Neuronal stem cell (in vitro differentiated cells): ENCODE measurements at regions not wholly inside any gene's neighbourhood (a gene's known extent, or its start where the extent isn't known, plus 50 kb on each side); places are given as distances from the start of the nearest gene placed in this dataset.

Experiments used
- DNase-seq: peaks from one replicate; pipeline ENCODE4 v3.0.0-alpha.2; 2013; ENCODE audit warnings: low spot score
- H2AFZ ChIP-seq: one replicate; pipeline ENCODE4 v1.6.1; 2013; ENCODE audit warnings: mild to moderate bottlenecking, low read length, inconsistent platforms
- H2AK5ac ChIP-seq: 2 replicates; pipeline ENCODE4 v1.6.1; 2013; ENCODE audit warnings: low read depth, mild to moderate bottlenecking, inconsistent platforms, low read length, moderate library complexity, mixed read lengths
- H2BK120ac ChIP-seq: 2 replicates; pipeline ENCODE4 v1.6.1; 2013; ENCODE audit warnings: low read depth, mild to moderate bottlenecking, inconsistent platforms, low read length, moderate library complexity, mixed read lengths
- H2BK12ac ChIP-seq: one replicate; pipeline ENCODE4 v1.6.1; 2013; ENCODE audit warnings: low read length, inconsistent platforms
- H2BK15ac ChIP-seq: 2 replicates; pipeline ENCODE4 v1.6.1; 2013; ENCODE audit warnings: mild to moderate bottlenecking, low read length, inconsistent platforms, mixed read lengths
- H2BK5ac ChIP-seq: one replicate; pipeline ENCODE4 v1.6.1; 2013; ENCODE audit warnings: inconsistent platforms, mild to moderate bottlenecking, low read length, moderate library complexity
- H3K14ac ChIP-seq: one replicate; pipeline ENCODE4 v1.6.1; 2013; ENCODE audit warnings: low read length, inconsistent platforms
- H3K18ac ChIP-seq: 2 replicates; pipeline ENCODE4 v1.6.1; 2013; ENCODE audit warnings: low read length, inconsistent platforms
- H3K23ac ChIP-seq: 2 replicates; pipeline ENCODE4 v1.6.1; 2013; ENCODE audit warnings: low read depth, mild to moderate bottlenecking, mixed read lengths, low read length, inconsistent platforms; ENCODE audit not compliant: poor library complexity
- H3K27ac ChIP-seq: replicated peaks from 3 replicates; pipeline ENCODE4 v1.5.1; 2013; ENCODE audit warnings: low read length, inconsistent platforms
- H3K27me3 ChIP-seq, 3 experiments: 2 replicates each; pipeline ENCODE4 v1.6.1; 2013; ENCODE audit warnings: low read length in 3 of 3, mild to moderate bottlenecking in 2 of 3, inconsistent platforms in 1 of 3, low read depth in 1 of 3, mixed read lengths in 1 of 3, moderate library complexity in 1 of 3; ENCODE audit not compliant: control insufficient read depth in 3 of 3, insufficient read depth in 3 of 3
- H3K36me3 ChIP-seq, 2 donors: replicated peaks in 1 of 2; 2 replicates each; pipeline ENCODE4 v1.6.1; 2013; ENCODE audit warnings: low read length in 2 of 2; ENCODE audit not compliant: control insufficient read depth in 2 of 2, insufficient read depth in 2 of 2
- H3K4ac ChIP-seq: 2 replicates; pipeline ENCODE4 v1.6.1; 2013; ENCODE audit warnings: inconsistent platforms, mild to moderate bottlenecking, low read length, moderate library complexity
- H3K4me1 ChIP-seq, 2 donors: 1 replicate in 1 of 2; 2 replicates in 1 of 2; pipeline ENCODE4 v1.6.1; 2013; ENCODE audit warnings: low read length in 2 of 2, low read depth in 1 of 2; ENCODE audit not compliant: control insufficient read depth in 2 of 2, insufficient read depth in 1 of 2
- H3K4me2 ChIP-seq: one replicate; pipeline ENCODE4 v1.6.1; 2013; ENCODE audit warnings: mild to moderate bottlenecking, low read length, inconsistent platforms; ENCODE audit not compliant: insufficient read depth, poor library complexity, severe bottlenecking
- H3K4me3 ChIP-seq, 2 donors: 2 replicates each; pipeline ENCODE4 v1.5.1; 2013; ENCODE audit warnings: low read length in 2 of 2, mild to moderate bottlenecking in 2 of 2, inconsistent platforms in 1 of 2, moderate library complexity in 1 of 2
- H3K79me1 ChIP-seq: one replicate; pipeline ENCODE4 v1.6.1; 2013; ENCODE audit warnings: low read depth, mild to moderate bottlenecking, inconsistent platforms, low read length, moderate library complexity
- H3K9ac ChIP-seq: one replicate; pipeline ENCODE4 v1.6.1; 2013; ENCODE audit warnings: mild to moderate bottlenecking, low read depth, low read length, inconsistent platforms; ENCODE audit not compliant: poor library complexity
- H3K9me3 ChIP-seq, 2 donors: replicated peaks in 1 of 2; 2 replicates each; pipeline versions ENCODE3 to v1.6.1; 2013; ENCODE audit warnings: low read length in 2 of 2, mild to moderate bottlenecking in 2 of 2, inconsistent platforms in 1 of 2, low read depth in 1 of 2, mixed read lengths in 1 of 2, moderate library complexity in 1 of 2; ENCODE audit not compliant: control insufficient read depth in 2 of 2, insufficient read depth in 1 of 2
- H4K8ac ChIP-seq: one replicate; pipeline ENCODE4 v1.6.1; 2013; ENCODE audit warnings: low read depth, mild to moderate bottlenecking, inconsistent platforms, low read length, moderate library complexity
- H4K91ac ChIP-seq: one replicate; pipeline ENCODE4 v1.6.1; 2013; ENCODE audit warnings: low read length, low read depth, mild to moderate bottlenecking, inconsistent platforms; ENCODE audit not compliant: poor library complexity
- WGBS, 2 donors: extraction: QIAGEN DNeasy Blood & Tissue Kit; methylation state at CpG; one replicate each; pipeline ENCODE4 v1.1.7; 2013; ENCODE audit warnings: missing lambda C conversion rate in 2 of 2, mixed read lengths in 1 of 2; ENCODE audit not compliant: insufficient read length in 2 of 2, insufficient replicate concordance in 1 of 2; ENCODE audit errors: extremely low coverage in 2 of 2; 5-methylcytosine and 5-hydroxymethylcytosine counted together

GRCh38 chr18:75697493-75697892 lies 270.0 kb upstream of the SMIM21 start:
- no peaks in the 10 kb centered on the region for H3K79me1 ChIP-seq
- no peak overlapping the region for H4K8ac ChIP-seq
- H3K14ac ChIP-seq, result no peak overlapping the region
- H2AFZ ChIP-seq, result no peak overlapping the region
- no peak overlapping the region for H3K4ac ChIP-seq
- no peaks in the 10 kb centered on the region for H3K4me1 ChIP-seq
- H3K9ac ChIP-seq, result no peak overlapping the region
- no peak overlapping the region for H3K27ac ChIP-seq
- no peak overlapping the region for H3K23ac ChIP-seq
- no peak overlapping the region for H3K4me2 ChIP-seq
- no peak overlapping the region for H2AK5ac ChIP-seq
- H3K27me3 ChIP-seq, result no peaks in the 10 kb centered on the region
- H2BK120ac ChIP-seq, result no peak overlapping the region
- H3K9me3 ChIP-seq, result peaks cover 0 to 3% of the 10 kb centered on the region in 2 donors
- no peak overlapping the region for H2BK15ac ChIP-seq
- no peak overlapping the region for H2BK12ac ChIP-seq
- no CpG with 5 or more reads among the region's 4 CpGs for WGBS, 2 donors
- no peak overlapping the region for H2BK5ac ChIP-seq
- DNase-seq, result no peak
- no peak overlapping the region for H3K18ac ChIP-seq
- no peaks in the 10 kb centered on the region for H3K36me3 ChIP-seq
- H4K91ac ChIP-seq, result no peak overlapping the region
- no peak overlapping the region for H3K4me3 ChIP-seq

GRCh38 chr18:75696391-75696790 lies 268.9 kb upstream of the SMIM21 start:
- Histone ChIP-seq H2BK5ac (no peak overlapping the region), H4K91ac (no peak overlapping the region), H3K4me2 (no peak overlapping the region), H3K27ac (no peak overlapping the region), H2AK5ac (no peak overlapping the region), H4K8ac (no peak overlapping the region), H3K4ac (no peak overlapping the region), H3K18ac (no peak overlapping the region), H3K79me1 (no peaks in the 10 kb centered on the region), H2AFZ (no peak overlapping the region), H3K9ac (no peak overlapping the region), H3K4me3 (no peak overlapping the region), H2BK12ac (no peak overlapping the region), H3K9me3 (no peaks in the 10 kb centered on the region), H3K36me3 (no peaks in the 10 kb centered on the region), H3K23ac (no peak overlapping the region), H3K14ac (no peak overlapping the region), H2BK15ac (no peak overlapping the region), H3K27me3 (no peaks in the 10 kb centered on the region), H2BK120ac (no peak overlapping the region), H3K4me1 (no peaks in the 10 kb centered on the region)
- DNase-seq, result no peak
- no CpG with 5 or more reads among the region's 5 CpGs for WGBS, 2 donors

GRCh38 chr18:75694292-75694691 lies 266.8 kb upstream of the SMIM21 start:
- Histone ChIP-seq H2BK15ac (no peak overlapping the region), H3K36me3 (no peaks in the 10 kb centered on the region), H3K9ac (no peak overlapping the region), H4K8ac (no peak overlapping the region), H3K27ac (no peak overlapping the region), H3K18ac (no peak overlapping the region), H2AK5ac (no peak overlapping the region), H3K9me3 (no peaks in the 10 kb centered on the region), H3K4ac (no peak overlapping the region), H4K91ac (no peak overlapping the region), H3K23ac (no peak overlapping the region), H3K79me1 (no peaks in the 10 kb centered on the region), H3K4me2 (no peak overlapping the region), H2BK120ac (no peak overlapping the region), H3K4me1 (no peaks in the 10 kb centered on the region), H3K4me3 (no peak overlapping the region), H3K14ac (no peak overlapping the region), H3K27me3 (no peaks in the 10 kb centered on the region), H2AFZ (no peak overlapping the region), H2BK12ac (no peak overlapping the region), H2BK5ac (no peak overlapping the region)
- WGBS, 2 donors, result no CpG with 5 or more reads among the region's 5 CpGs
- no peak for DNase-seq

- DNase-seq, result no peak
- Histone ChIP-seq H3K23ac (no peak overlapping the region), H3K9me3 (no peaks in the 10 kb centered on the region), H3K9ac (no peak overlapping the region), H2BK120ac (no peak overlapping the region), H2AK5ac (no peak overlapping the region), H3K79me1 (no peaks in the 10 kb centered on the region), H3K4me3 (no peak overlapping the region), H2BK5ac (no peak overlapping the region), H3K4me2 (no peak overlapping the region), H3K4ac (no peak overlapping the region), H4K91ac (no peak overlapping the region), H2BK15ac (no peak overlapping the region), H4K8ac (no peak overlapping the region), H2AFZ (no peak overlapping the region), H3K27me3 (no peaks in the 10 kb centered on the region), H3K4me1 (no peaks in the 10 kb centered on the region), H3K14ac (no peak overlapping the region), H3K27ac (no peak overlapping the region), H3K36me3 (no peaks in the 10 kb centered on the region), H2BK12ac (no peak overlapping the region), H3K18ac (no peak overlapping the region)
- no CpG with 5 or more reads among the region's 8 CpGs for WGBS, 2 donors
Observed at GRCh38 chr18:75691483-75691882, 264.0 kb upstream of the SMIM21 start.
